ENCODE measurements at regions not wholly inside any gene's neighbourhood (a gene's known extent, or its start where the extent isn't known, plus 50 kb on each side); places are given as distances from the start of the nearest gene placed in this dataset.
"Not testable (repeated sequence)": the region's sequence is repeated elsewhere in the genome, so short reads cannot be mapped to it uniquely, and the experiment has no call there.

DNA sequence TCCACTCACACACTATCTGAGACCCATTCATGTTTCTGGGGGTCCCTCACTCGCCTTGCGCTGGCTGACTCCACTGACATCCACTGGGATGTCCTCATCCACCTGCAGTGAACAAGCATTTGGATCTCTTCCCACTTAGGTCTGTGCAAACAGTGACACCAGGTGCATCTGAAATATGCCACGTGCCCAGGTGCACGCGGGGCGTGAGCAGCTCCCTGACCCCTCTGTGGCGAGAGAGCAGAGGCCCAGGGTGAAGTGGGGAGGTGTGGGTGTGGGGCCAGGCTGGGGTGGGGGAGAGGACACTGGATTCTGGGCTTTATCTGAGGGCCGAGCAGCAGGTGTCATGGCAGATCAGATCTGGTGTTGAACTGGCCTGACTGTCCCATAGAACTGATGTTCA lies 85.4 kb upstream of the LPCAT1 start:
- not testable (repeated sequence) for TF ChIP-seq CTCF (IDR thresholded peaks at IDR 0.05; ENCODE audit: low read length); EZH2phosphoT487 (IDR thresholded peaks at IDR 0.05; ENCODE audit: low read length); EZH2 (optimal IDR thresholded peaks at IDR 0.05; ENCODE audit: low read depth, low read length)
